Left lung (tissue), 4 donors: ENCODE measurements at regions not wholly inside any gene's neighbourhood (a gene's known extent, or its start where the extent isn't known, plus 50 kb on each side); places are given as distances from the start of the nearest gene placed in this dataset.

Experiments
- ATAC-seq: fragments of 200-7000 bp; cut with Tn5 transposase; one replicate; pipeline ENCODE4 v1.9.1; 2020; ENCODE audit warnings: moderate library complexity
- DNase-seq, 4 donors: peaks; one replicate each; pipeline ENCODE4 v3.0.0-alpha.2; 2013 to 2020
- H3K27ac ChIP-seq, 2 donors: fragments of 200-600 bp; sonication (generic) in 1 of 2; one replicate each; pipeline versions ENCODE4 v1.5.0 to v1.8.0; 2020 to 2021
- H3K27me3 ChIP-seq, 2 donors: fragments of 200-600 bp; sonication (generic) in 1 of 2; one replicate each; pipeline versions ENCODE4 v1.5.0 to v1.8.0; 2020 to 2021
- H3K36me3 ChIP-seq, 2 donors: fragments of 200-600 bp; sonication (generic) in 1 of 2; one replicate each; pipeline versions ENCODE4 v1.5.0 to v1.8.0; 2020 to 2021
- H3K4me1 ChIP-seq, 2 donors: fragments of 200-600 bp; one replicate each; pipeline ENCODE4 v1.8.0; 2021
- H3K4me3 ChIP-seq, 2 donors: fragments of 200-600 bp; sonication (generic) in 1 of 2; one replicate each; pipeline versions ENCODE4 v1.5.0 to v1.8.0; 2020 to 2021; ENCODE audit warnings: mild to moderate bottlenecking in 1 of 2
- H3K9me3 ChIP-seq, 2 donors: fragments of 200-600 bp; sonication (generic) in 1 of 2; one replicate each; pipeline versions ENCODE4 v1.5.0 to v1.8.0; 2020 to 2021
- intact Hi-C, 2 donors: fragments of 100-400 bp; cut with DNase I; formaldehyde crosslinking; loops; one replicate each; pipeline versions ENCODE4 v1.11.2 to v1.14.2; 2022
- TF ChIP-seq, protein P1 (sequence below), 2 donors: fragments of 200-600 bp; sonication (generic) in 1 of 2; IDR thresholded peaks; one replicate each; pipeline versions ENCODE4 v1.5.0 to v1.8.0; 2021; ENCODE audit warnings: antibody characterized with exemption in 2 of 2
- donor health status: DM: no; HTN: yes; CAD: no.
- donor health status: DM: no; HTN: no; CAD: no.

DNA sequence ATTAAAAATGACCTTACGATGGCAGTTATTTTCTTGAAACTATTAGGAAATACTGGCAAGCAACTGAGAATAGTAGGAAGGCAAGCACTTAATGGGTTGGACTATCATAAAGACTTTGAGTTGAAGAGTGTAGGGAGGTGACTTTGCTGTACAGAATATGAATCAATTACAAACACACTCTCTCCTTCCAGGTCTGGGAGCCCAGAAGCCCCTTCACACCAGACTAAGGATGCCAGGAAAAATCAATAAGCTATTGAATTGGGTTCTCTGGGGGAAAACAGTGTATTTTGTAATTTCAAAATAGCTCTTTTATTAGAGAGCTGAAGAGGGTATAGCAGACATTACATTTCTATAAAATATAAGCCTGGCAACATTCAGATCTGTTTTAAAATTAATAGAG lies 736.4 kb downstream of the NOVA1 start:
- H3K27ac ChIP-seq = no peak overlapping the region
- H3K9me3 ChIP-seq = peaks cover 0 to 2% of the 10 kb centered on the region in 2 donors
- no peaks in the 10 kb centered on the region for H3K4me1 ChIP-seq
- no peak for DNase-seq
- H3K36me3 ChIP-seq = no peaks in the 10 kb centered on the region
- ATAC-seq = no peak
- intact Hi-C loops = no loop called here
- no peaks in the 10 kb centered on the region for H3K27me3 ChIP-seq
- TF ChIP-seq, protein P1, sequence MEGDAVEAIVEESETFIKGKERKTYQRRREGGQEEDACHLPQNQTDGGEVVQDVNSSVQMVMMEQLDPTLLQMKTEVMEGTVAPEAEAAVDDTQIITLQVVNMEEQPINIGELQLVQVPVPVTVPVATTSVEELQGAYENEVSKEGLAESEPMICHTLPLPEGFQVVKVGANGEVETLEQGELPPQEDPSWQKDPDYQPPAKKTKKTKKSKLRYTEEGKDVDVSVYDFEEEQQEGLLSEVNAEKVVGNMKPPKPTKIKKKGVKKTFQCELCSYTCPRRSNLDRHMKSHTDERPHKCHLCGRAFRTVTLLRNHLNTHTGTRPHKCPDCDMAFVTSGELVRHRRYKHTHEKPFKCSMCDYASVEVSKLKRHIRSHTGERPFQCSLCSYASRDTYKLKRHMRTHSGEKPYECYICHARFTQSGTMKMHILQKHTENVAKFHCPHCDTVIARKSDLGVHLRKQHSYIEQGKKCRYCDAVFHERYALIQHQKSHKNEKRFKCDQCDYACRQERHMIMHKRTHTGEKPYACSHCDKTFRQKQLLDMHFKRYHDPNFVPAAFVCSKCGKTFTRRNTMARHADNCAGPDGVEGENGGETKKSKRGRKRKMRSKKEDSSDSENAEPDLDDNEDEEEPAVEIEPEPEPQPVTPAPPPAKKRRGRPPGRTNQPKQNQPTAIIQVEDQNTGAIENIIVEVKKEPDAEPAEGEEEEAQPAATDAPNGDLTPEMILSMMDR (IDR thresholded peaks at IDR 0.05) = no peak
- no peak overlapping the region for H3K4me3 ChIP-seq

DNA sequence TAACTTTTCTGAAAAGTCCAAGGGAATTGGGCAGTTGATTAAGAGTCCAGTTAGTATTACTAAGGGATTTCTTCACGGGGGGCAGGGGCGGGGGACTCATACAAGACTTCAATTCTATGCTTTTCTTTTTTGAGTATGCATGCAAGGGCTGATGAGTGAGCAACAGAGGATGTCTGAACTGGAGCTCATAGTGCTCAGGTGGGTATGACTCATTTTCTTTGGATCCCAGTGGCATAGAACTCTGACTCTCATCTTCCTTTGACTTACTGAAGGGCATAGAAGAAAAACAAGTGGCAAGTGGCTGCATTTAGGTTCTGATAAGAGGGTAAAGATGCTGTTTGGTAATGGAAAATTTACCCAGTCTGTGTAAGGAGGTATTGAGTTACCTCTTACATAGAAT lies 749.2 kb downstream of the NOVA1 start:
- Histone ChIP-seq H3K27me3 (no peaks in the 10 kb centered on the region), H3K27ac (no peak overlapping the region), H3K36me3 (no peaks in the 10 kb centered on the region), H3K9me3 (peaks cover 0 to 2% of the 10 kb centered on the region in 2 donors), H3K4me1 (no peaks in the 10 kb centered on the region), H3K4me3 (no peak overlapping the region)
- DNase-seq (no peak), ATAC-seq (no peak)
- TF ChIP-seq, protein P1 (IDR thresholded peaks at IDR 0.05) = no peak
- intact Hi-C loops = no loop called here

DNA sequence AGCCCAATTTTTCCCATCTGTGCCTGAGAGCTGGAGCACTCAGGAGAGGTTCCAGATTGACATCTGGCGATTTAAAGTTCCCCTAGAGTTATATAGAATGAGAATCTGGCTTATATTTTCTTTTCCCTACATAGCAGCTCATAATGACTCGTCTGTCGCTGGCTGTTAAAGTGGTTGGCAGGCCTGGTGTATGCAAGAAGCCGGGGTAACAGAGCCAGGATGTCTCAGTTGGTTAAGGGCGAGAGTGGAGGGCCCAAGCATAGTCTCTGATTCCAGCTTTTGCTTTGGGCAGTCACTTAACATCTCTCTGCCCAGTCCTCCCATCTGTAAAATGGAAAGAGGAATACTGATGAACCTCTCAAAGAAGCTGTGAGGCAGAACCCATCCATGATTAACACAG lies 751.6 kb downstream of the NOVA1 start:
- no peaks in the 10 kb centered on the region for H3K36me3 ChIP-seq
- H3K27ac ChIP-seq = no peak overlapping the region
- H3K4me3 ChIP-seq = no peak overlapping the region
- no peaks in the 10 kb centered on the region for H3K4me1 ChIP-seq
- no peak for DNase-seq
- H3K27me3 ChIP-seq = no peaks in the 10 kb centered on the region
- intact Hi-C loops = no loop called here
- H3K9me3 ChIP-seq = no peaks in the 10 kb centered on the region
- no peak for ATAC-seq
- TF ChIP-seq, protein P1 (IDR thresholded peaks at IDR 0.05) = no peak

DNA sequence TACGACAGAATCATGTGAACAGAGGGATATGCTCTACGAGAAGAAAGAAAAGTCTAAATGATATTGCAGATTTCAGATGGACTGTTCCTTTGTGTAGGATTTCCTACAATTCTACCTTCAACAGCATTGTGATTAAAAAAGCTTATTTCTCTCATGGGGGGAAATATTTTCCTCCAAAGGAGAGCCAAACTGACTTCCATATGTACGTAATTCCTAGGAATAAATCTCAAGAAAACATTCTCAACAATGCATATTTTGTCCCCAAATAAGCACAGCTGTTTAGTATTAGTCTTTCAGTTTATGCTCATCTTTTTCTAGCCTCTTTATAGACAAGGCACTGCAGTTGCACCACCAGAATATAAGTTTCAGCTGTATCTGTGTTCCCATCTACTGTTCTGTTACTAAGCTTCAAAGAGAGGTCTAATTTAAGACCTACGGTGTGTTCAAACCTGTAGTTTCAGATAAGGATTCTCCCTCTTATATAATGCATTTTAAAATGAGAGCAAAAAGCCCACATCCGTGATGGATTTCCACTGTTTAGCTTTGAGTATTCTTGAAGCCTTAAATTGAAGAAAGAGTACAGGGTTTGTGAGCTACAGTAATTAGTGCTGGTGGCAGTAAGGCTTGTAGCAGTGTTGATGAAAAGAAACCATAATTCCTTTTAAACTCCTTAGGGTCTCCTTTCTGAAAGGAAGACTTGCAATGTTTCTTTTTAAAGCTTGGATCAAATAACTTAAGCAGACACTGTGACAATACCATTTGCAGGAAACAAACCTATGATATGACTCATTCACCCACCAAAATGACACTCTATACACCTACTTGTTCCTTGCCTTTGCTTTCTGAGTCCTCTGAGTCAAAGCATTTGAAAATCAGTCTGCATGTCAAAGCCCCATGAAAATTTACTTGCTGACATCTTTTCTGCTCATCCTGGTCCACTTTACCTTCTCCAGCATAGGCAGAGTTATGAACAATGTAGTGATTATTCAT lies 754.1 kb downstream of the NOVA1 start:
- DNase-seq = no peak
- H3K4me1 ChIP-seq = no peaks in the 10 kb centered on the region
- no peak overlapping the region for H3K27ac ChIP-seq
- no peaks in the 10 kb centered on the region for H3K9me3 ChIP-seq
- no peak for ATAC-seq
- H3K4me3 ChIP-seq = no peak overlapping the region
- intact Hi-C loops = no loop called here
- no peaks in the 10 kb centered on the region for H3K36me3 ChIP-seq
- TF ChIP-seq, protein P1 (IDR thresholded peaks at IDR 0.05) = no peak
- H3K27me3 ChIP-seq = no peaks in the 10 kb centered on the region

DNA sequence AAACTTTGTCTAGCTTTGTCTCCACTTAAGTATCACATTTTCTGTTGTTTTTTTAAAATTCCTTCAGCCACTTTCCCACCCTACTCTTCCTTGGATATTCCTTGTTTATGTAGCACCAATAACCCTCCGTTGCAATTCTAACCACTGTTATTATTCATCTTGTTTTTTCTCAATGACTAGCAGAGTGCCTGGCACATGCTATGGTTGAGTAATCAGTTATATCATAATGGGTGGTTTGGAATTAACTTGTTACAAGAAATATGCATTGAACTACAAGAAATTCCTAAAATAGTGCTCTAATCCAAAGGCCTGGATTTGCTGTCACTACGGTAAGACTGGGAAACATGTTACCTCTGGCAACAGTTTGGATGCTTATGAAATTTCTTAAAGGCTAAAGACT lies 756.6 kb downstream of the NOVA1 start:
- H3K27ac ChIP-seq = no peak overlapping the region
- H3K4me3 ChIP-seq = no peak overlapping the region
- H3K36me3 ChIP-seq = no peaks in the 10 kb centered on the region
- ATAC-seq (no peak), DNase-seq (no peak)
- intact Hi-C loops = no loop called here
- H3K27me3 ChIP-seq = no peaks in the 10 kb centered on the region
- H3K4me1 ChIP-seq = no peaks in the 10 kb centered on the region
- no peaks in the 10 kb centered on the region for H3K9me3 ChIP-seq
- TF ChIP-seq, protein P1 (IDR thresholded peaks at IDR 0.05) = no peak
